Prostate gland (tissue), 2 donors: ENCODE measurements at regions not wholly inside any gene's neighbourhood (a gene's known extent, or its start where the extent isn't known, plus 50 kb on each side); places are given as distances from the start of the nearest gene placed in this dataset.

ENCODE experiments used
- DNase-seq: peaks from one replicate; pipeline ENCODE4 v3.0.0-alpha.2; 2019; ENCODE audit warnings: low spot score
- H3K27ac ChIP-seq, 2 donors: fragments of 200-600 bp; sonication (generic); 2 replicates each; pipeline ENCODE4 v1.5.1; 2017 to 2019
- H3K27me3 ChIP-seq: fragments of 200-600 bp; sonication (generic); replicated peaks from 2 replicates; pipeline ENCODE4 v1.5.1; 2019; ENCODE audit not compliant: insufficient read depth
- H3K36me3 ChIP-seq, 2 donors: fragments of 200-600 bp; sonication (generic); 1 replicate in 1 of 2; 2 replicates in 1 of 2; pipeline versions ENCODE4 v1.5.1 to v1.8.1; 2017 to 2019
- H3K4me1 ChIP-seq: fragments of 200-600 bp; sonication (generic); replicated peaks from 2 replicates; pipeline ENCODE4 v1.5.1; 2019
- H3K4me3 ChIP-seq, 2 donors: fragments of 200-600 bp; sonication (generic); 2 replicates each; pipeline ENCODE4 v1.5.1; 2017 to 2019
- H3K9me3 ChIP-seq: fragments of 200-600 bp; sonication (generic); 2 replicates; pipeline ENCODE4 v1.5.1; 2017
- CTCF ChIP-seq, 4 experiments: fragments of 200-600 bp in 2 of 4; fragments of 450-650 bp in 2 of 4; sonication (generic) in 2 of 4; IDR thresholded peaks; 1 replicate in 3 of 4; 2 replicates in 1 of 4; pipeline ENCODE4 v1.5.1; 2016 to 2019; ENCODE audit warnings: antibody characterized with exemption in 4 of 4, mild to moderate bottlenecking in 2 of 4, moderate library complexity in 2 of 4
- POLR2A ChIP-seq: fragments of 450-650 bp; IDR thresholded peaks from one replicate; pipeline ENCODE4 v1.6.1; 2016; ENCODE audit warnings: antibody characterized with exemption, mild to moderate bottlenecking
- POLR2AphosphoS5 ChIP-seq: sonication (generic); formaldehyde crosslinking; IDR thresholded peaks from one replicate; pipeline ENCODE4 v1.6.1; 2017; ENCODE audit warnings: antibody characterized with exemption
- WGBS: methylation state at CpG from one replicate; pipeline ENCODE4 v1.1.5; 2018; 5-methylcytosine and 5-hydroxymethylcytosine counted together
- intact Hi-C: fragments of 100-400 bp; cut with DNase I; formaldehyde crosslinking; loops from one replicate; pipeline ENCODE4 v1.14.2; 2022

DNA sequence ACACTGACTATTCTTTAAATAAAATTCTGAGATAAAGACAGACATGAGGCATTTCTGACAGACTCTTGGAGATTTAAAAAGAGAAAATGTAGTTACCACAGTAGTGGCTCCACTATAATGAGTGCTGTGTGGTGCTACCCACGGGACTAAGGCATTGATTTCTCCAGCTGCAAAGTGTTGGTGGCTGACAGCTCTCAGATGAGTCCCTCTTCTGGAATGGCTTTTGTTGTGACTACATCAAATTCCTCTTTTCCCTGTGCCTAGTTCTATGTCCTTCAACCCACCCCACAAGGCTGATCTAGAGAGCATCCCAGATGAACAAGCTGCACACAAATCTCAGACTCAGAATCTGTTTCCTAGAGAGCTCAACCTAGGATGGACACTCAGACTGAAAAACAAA is 884.8 kb upstream of the ZEB2 start:
- H3K4me3 ChIP-seq, result no peak overlapping the region
- H3K4me1 ChIP-seq, result no peaks in the 10 kb centered on the region
- TF ChIP-seq CTCF (IDR thresholded peaks at IDR 0.05) (no peak), POLR2A (no peak), POLR2AphosphoS5 (no peak)
- H3K9me3 ChIP-seq, result no peaks in the 10 kb centered on the region
- 68% methylated on average over 1 of the region's 1 CpG for WGBS
- H3K27me3 ChIP-seq, result no peaks in the 10 kb centered on the region
- no peaks in the 10 kb centered on the region for H3K36me3 ChIP-seq
- no peak for DNase-seq
- intact Hi-C loops, result no loop called here
- no peak overlapping the region for H3K27ac ChIP-seq

DNA sequence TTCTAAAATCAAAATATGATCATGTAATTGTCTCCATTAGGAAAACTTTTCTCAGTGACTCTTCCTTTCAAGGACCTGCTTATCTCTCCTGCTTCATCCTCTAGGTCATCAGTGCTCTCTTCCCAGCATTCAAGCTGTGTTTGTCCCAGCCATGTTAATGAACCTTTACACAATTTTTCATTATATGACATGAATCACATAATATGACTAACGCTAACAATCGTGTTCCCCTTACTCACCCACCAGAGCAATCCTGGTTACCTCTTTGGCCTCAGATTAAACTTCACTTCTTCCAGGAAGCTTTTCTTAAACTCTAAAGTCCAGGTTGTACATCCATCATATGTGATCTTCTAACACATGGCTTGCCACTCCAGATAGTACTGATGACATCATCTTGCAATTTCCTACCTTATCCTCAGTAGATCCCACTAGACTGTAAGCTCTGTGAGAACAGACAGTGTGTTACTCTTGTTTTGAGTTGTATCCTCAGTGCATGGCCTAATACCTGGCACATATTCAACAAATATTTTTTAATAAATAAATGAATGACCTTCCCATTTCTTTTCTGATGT is 882.9 kb upstream of the ZEB2 start:
- Histone ChIP-seq H3K27ac (no peak overlapping the region), H3K36me3 (no peaks in the 10 kb centered on the region), H3K27me3 (no peaks in the 10 kb centered on the region), H3K4me3 (no peak overlapping the region), H3K4me1 (no peaks in the 10 kb centered on the region), H3K9me3 (no peaks in the 10 kb centered on the region)
- intact Hi-C loops, result no loop called here
- TF ChIP-seq POLR2A, result no peak
- no peak for TF ChIP-seq POLR2AphosphoS5
- no peak for TF ChIP-seq CTCF (IDR thresholded peaks at IDR 0.05)
- no peak for DNase-seq
- WGBS, result 97% methylated on average over 2 of the region's 2 CpGs

- Histone ChIP-seq H3K27ac (no peak overlapping the region), H3K27me3 (no peaks in the 10 kb centered on the region), H3K9me3 (no peaks in the 10 kb centered on the region), H3K4me3 (no peak overlapping the region), H3K4me1 (no peaks in the 10 kb centered on the region), H3K36me3 (no peaks in the 10 kb centered on the region)
- intact Hi-C loops, result no loop called here
- no peak for TF ChIP-seq POLR2A
- no peak for TF ChIP-seq CTCF (IDR thresholded peaks at IDR 0.05)
- no peak for TF ChIP-seq POLR2AphosphoS5
- no peak for DNase-seq
- WGBS, result 73% methylated on average over 1 of the region's 1 CpG
Measured at GRCh38 chr2:145399131-145399530, 879.2 kb upstream of the ZEB2 start.

DNA sequence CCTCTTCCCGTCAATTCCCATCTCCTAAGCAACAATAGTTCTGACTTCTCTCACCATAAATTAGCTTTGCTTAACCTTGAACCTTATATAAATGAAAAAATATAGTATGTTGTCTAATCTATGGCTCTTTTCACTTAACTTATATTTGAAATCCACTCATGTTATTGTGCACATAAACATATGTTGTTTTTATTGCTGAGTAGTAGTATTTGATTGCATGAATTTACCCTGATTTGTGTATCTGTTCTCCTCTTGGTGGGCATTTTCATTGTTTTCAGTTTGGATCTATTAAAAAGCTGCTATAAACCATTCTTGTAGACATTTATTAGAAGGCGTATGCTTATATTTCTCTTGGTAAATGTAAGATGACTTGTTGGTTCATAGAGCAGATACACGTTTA is 874.3 kb upstream of the ZEB2 start:
- WGBS, result 48% methylated on average over 3 of the region's 3 CpGs
- H3K4me1 ChIP-seq, result no peaks in the 10 kb centered on the region
- no peak for TF ChIP-seq CTCF (IDR thresholded peaks at IDR 0.05)
- no peak for TF ChIP-seq POLR2AphosphoS5
- TF ChIP-seq POLR2A, result no peak

DNA sequence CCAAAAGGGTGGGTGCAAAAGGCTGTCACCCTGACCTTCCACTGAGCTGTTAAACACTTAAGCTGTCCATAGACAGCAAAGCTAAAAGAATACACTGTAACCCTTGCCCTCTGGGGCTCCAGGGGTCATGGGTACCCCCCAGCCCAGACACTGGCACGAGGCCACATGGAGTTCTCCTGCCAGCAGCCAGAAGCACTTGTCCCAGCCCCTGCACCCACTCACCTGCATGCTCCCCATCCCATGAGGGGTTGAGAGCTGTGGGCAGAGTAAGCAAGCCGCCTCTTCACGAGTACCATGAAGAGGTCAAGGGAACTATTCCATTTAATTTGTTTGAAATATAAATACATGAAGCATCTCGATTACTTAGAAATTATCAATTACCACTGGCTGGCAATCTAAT is 867.1 kb upstream of the ZEB2 start:
- no peaks in the 10 kb centered on the region for H3K36me3 ChIP-seq
- 93% methylated on average over 4 of the region's 4 CpGs for WGBS
- no peak for TF ChIP-seq POLR2A
- no peak for TF ChIP-seq CTCF (IDR thresholded peaks at IDR 0.05)
- no peak for TF ChIP-seq POLR2AphosphoS5
- no peak overlapping the region for H3K4me3 ChIP-seq
- no peaks in the 10 kb centered on the region for H3K4me1 ChIP-seq
- no peak overlapping the region for H3K27ac ChIP-seq
- H3K27me3 ChIP-seq, result no peaks in the 10 kb centered on the region
- no peak for DNase-seq
- H3K9me3 ChIP-seq, result no peaks in the 10 kb centered on the region
- intact Hi-C loops, result no loop called here

More for the DNA sequence above, 874.3 kb upstream of the ZEB2 start:
- DNase-seq, result no peak
- no peaks in the 10 kb centered on the region for H3K9me3 ChIP-seq
- no peak overlapping the region for H3K27ac ChIP-seq
- H3K36me3 ChIP-seq, result no peaks in the 10 kb centered on the region
- no peaks in the 10 kb centered on the region for H3K27me3 ChIP-seq
- intact Hi-C loops, result no loop called here
- no peak overlapping the region for H3K4me3 ChIP-seq
